Caco-2 (cell line): ENCODE measurements at regions not wholly inside any gene's neighbourhood (a gene's known extent, or its start where the extent isn't known, plus 50 kb on each side); places are given as distances from the start of the nearest gene placed in this dataset.

Source experiments
- BruUV-seq: library from RNA; stranded (reverse); fragments of 400-500 nt; replicated peaks from 2 replicates; lab custom pipeline; 2021; lab: Mats Ljungman, UMichigan
- CTCF ChIA-PET: fragments of 300-600 bp; sonication (Branson Sonifier 250); formaldehyde crosslinking; loops from one replicate; lab custom pipeline; 2022; ENCODE audit warnings: antibody characterized with exemption; lab: Charles Lee
- POLR2A ChIA-PET: fragments of 300-600 bp; sonication (Branson Sonifier 250); formaldehyde crosslinking; loops from one replicate; lab custom pipeline; 2022; ENCODE audit warnings: antibody characterized with exemption; lab: Charles Lee
- DNase-seq, 2 experiments: peaks; one replicate each; pipeline versions ENCODE4 v3.0.0 to v3.0.0-alpha.2; 2020 to 2022
- H3K27me3 ChIP-seq: replicated peaks from 2 replicates; pipeline ENCODE4 v1.6.0; 2011; ENCODE audit warnings: low read length; ENCODE audit not compliant: control insufficient read depth, insufficient read depth
- H3K36me3 ChIP-seq: 2 replicates; pipeline ENCODE4 v1.5.1; 2011; ENCODE audit warnings: low read length; ENCODE audit not compliant: control insufficient read depth, insufficient read depth
- H3K4me1 ChIP-seq: fragments of 250-450 bp; sonication (Bioruptor Pico); 2 replicates; pipeline ENCODE4 v1.5.1; 2020; ENCODE audit warnings: mild to moderate bottlenecking
- H3K4me3 ChIP-seq: 2 replicates; pipeline ENCODE4 v1.5.1; 2011; ENCODE audit warnings: low read depth, mild to moderate bottlenecking, control low read depth, low read length
- H3K9me3 ChIP-seq: fragments of 250-450 bp; sonication (Bioruptor Pico); 2 replicates; pipeline ENCODE4 v1.5.1; 2020; ENCODE audit warnings: mild to moderate bottlenecking, moderate library complexity
- H3K27ac Mint-ChIP-seq: one replicate; pipeline ENCODE4 v1.8.0; 2022; ENCODE audit warnings: mixed read lengths; ENCODE audit not compliant: unreplicated experiment
- H3K27me3 Mint-ChIP-seq: one replicate; pipeline ENCODE4 v1.8.0; 2022; ENCODE audit warnings: mixed read lengths; ENCODE audit not compliant: insufficient read depth, unreplicated experiment
- H3K36me3 Mint-ChIP-seq: one replicate; pipeline ENCODE4 v1.8.0; 2022; ENCODE audit warnings: mild to moderate bottlenecking, mixed read lengths; ENCODE audit not compliant: insufficient read depth, unreplicated experiment
- H3K4me1 Mint-ChIP-seq: one replicate; pipeline ENCODE4 v1.8.0; 2022; ENCODE audit warnings: low read depth, mixed read lengths; ENCODE audit not compliant: unreplicated experiment
- H3K4me3 Mint-ChIP-seq: one replicate; pipeline ENCODE4 v1.8.0; 2022; ENCODE audit warnings: mild to moderate bottlenecking, moderate library complexity, mixed read lengths; ENCODE audit not compliant: unreplicated experiment
- H3K9me3 Mint-ChIP-seq: one replicate; pipeline ENCODE4 v1.8.0; 2022; ENCODE audit warnings: mixed read lengths; ENCODE audit not compliant: unreplicated experiment
- intact Hi-C: fragments of 100-400 bp; cut with micrococcal nuclease; formaldehyde crosslinking; loops from one replicate; pipeline ENCODE4 v1.10.0; 2022; ENCODE audit not compliant: unreplicated experiment
- TF ChIP-seq, protein P1 (sequence below), 2 experiments: fragments of 200-600 bp in 1 of 2; IDR thresholded peaks; 1 replicate in 1 of 2; 2 replicates in 1 of 2; pipeline versions ENCODE4 v1.5.1 to v1.8.0; 2011 to 2022; ENCODE audit warnings: antibody characterized with exemption in 1 of 2, control low read depth in 1 of 2, inconsistent platforms in 1 of 2, low read depth in 1 of 2, low read length in 1 of 2, mild to moderate bottlenecking in 1 of 2, moderate library complexity in 1 of 2; ENCODE audit not compliant: insufficient read depth in 1 of 2, severe bottlenecking in 1 of 2, unreplicated experiment in 1 of 2

DNA sequence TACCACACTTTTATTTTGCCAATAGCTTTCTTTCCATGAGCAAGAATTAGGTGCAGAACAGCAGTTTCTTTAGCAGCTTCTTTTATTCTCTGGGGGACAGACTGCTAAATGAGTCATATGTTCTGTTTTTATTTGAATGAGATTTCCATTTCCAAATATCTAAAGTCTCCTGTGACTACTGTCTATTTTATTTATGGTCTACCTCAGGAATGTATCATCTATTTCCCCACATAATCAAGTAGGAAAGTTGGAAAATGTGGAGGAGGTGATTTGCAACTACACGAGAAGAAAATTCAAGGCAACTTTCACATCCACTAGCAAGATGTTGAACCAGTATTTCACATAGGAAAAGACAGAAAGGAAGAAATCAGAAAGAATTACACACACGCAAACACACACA is 139.9 kb upstream of the MEX3C start:
- Histone ChIP-seq H3K9me3 (no peaks in the 10 kb centered on the region), H3K4me3 (no peak overlapping the region), H3K36me3 (no peaks in the 10 kb centered on the region), H3K4me1 (peaks cover 2% of the 10 kb centered on the region; the same call in 1 of the 2 replicates), H3K27me3 (no peaks in the 10 kb centered on the region)
- intact Hi-C loops, result no loop called here
- Mint-ChIP-seq H3K4me3 (no peak overlapping the region), H3K4me1 (no peaks in the 10 kb centered on the region), H3K27me3 (no peaks in the 10 kb centered on the region), H3K36me3 (no peaks in the 10 kb centered on the region), H3K9me3 (peaks cover 8% of the 10 kb centered on the region), H3K27ac (no peak overlapping the region)
- no peak for DNase-seq
- TF ChIP-seq, protein P1, sequence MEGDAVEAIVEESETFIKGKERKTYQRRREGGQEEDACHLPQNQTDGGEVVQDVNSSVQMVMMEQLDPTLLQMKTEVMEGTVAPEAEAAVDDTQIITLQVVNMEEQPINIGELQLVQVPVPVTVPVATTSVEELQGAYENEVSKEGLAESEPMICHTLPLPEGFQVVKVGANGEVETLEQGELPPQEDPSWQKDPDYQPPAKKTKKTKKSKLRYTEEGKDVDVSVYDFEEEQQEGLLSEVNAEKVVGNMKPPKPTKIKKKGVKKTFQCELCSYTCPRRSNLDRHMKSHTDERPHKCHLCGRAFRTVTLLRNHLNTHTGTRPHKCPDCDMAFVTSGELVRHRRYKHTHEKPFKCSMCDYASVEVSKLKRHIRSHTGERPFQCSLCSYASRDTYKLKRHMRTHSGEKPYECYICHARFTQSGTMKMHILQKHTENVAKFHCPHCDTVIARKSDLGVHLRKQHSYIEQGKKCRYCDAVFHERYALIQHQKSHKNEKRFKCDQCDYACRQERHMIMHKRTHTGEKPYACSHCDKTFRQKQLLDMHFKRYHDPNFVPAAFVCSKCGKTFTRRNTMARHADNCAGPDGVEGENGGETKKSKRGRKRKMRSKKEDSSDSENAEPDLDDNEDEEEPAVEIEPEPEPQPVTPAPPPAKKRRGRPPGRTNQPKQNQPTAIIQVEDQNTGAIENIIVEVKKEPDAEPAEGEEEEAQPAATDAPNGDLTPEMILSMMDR (IDR thresholded peaks at IDR 0.05; ENCODE audit: insufficient read depth in 1 of 2, low read depth in 1 of 2, low read length in 1 of 2, severe bottlenecking in 1 of 2, unreplicated experiment in 1 of 2), result no peak
- no TSS peak for BruUV-seq
- CTCF ChIA-PET, result no interaction called here
- POLR2A ChIA-PET, result no interaction called here

DNA sequence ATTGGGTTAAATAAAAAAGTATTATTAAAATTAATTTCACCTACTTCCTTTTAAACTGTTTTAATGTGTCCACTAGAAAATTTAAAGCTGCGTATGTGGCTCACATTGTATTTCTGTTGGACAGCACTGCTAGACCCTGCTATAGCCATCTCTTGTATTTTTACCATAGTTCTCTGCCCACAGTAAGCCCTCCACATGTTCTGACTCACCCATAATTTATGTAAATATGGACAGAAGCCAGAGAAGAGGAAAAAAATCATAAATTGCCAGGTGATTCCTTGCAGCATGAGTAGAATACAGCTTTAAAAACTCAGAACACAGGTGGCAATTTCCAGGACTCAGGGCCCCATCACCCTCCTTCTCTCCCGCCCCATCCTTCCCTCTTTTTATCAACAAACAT is 142.4 kb upstream of the MEX3C start:
- Mint-ChIP-seq H3K9me3 (peaks cover 8% of the 10 kb centered on the region), H3K36me3 (no peaks in the 10 kb centered on the region), H3K27ac (no peak overlapping the region), H3K4me1 (no peaks in the 10 kb centered on the region), H3K27me3 (no peaks in the 10 kb centered on the region), H3K4me3 (no peak overlapping the region)
- no peak overlapping the region for H3K4me3 ChIP-seq
- H3K4me1 ChIP-seq, result peaks cover 6% of the 10 kb centered on the region
- ChIA-PET CTCF (no interaction called here), POLR2A (no interaction called here)
- no peaks in the 10 kb centered on the region for H3K36me3 ChIP-seq
- BruUV-seq, result no TSS peak
- intact Hi-C loops, result no loop called here
- DNase-seq, result no peak
- no peaks in the 10 kb centered on the region for H3K27me3 ChIP-seq
- TF ChIP-seq, protein P1 (IDR thresholded peaks at IDR 0.05; ENCODE audit: insufficient read depth in 1 of 2, low read depth in 1 of 2, low read length in 1 of 2, severe bottlenecking in 1 of 2, unreplicated experiment in 1 of 2), result no peak
- no peaks in the 10 kb centered on the region for H3K9me3 ChIP-seq

DNA sequence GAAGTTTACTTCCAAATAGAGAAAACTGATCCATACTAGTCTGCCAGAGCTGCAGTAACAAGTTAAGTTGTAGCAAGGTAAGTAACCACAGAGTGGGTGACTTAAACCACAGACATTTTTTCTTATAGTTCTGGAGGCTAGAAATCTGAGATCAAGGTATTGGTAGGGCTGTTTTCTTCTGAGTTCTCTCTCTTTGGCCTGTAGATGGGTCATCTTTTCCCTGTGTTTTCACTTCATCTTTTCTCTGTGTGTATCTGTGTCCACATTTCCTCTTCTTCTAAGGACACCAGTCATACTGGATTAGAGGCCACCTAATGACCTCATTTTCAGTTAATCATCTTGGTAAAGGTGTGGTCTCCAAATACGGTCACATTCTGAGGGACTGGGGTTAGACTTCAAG is 142.9 kb upstream of the MEX3C start:
- intact Hi-C loops, result no loop called here

More for the DNA sequence above, 142.9 kb upstream of the MEX3C start:
- no TSS peak for BruUV-seq
- TF ChIP-seq, protein P1 (IDR thresholded peaks at IDR 0.05; ENCODE audit: insufficient read depth in 1 of 2, low read depth in 1 of 2, low read length in 1 of 2, severe bottlenecking in 1 of 2, unreplicated experiment in 1 of 2), result no peak
- Mint-ChIP-seq H3K4me3 (no peak overlapping the region), H3K9me3 (peaks cover 8% of the 10 kb centered on the region), H3K36me3 (no peaks in the 10 kb centered on the region), H3K4me1 (no peaks in the 10 kb centered on the region), H3K27ac (no peak overlapping the region), H3K27me3 (no peaks in the 10 kb centered on the region)
- POLR2A ChIA-PET, result no interaction called here
- H3K9me3 ChIP-seq, result no peaks in the 10 kb centered on the region
- H3K27me3 ChIP-seq, result no peaks in the 10 kb centered on the region
- H3K36me3 ChIP-seq, result no peaks in the 10 kb centered on the region
- no peak for DNase-seq
- CTCF ChIA-PET, result no interaction called here
- no peak overlapping the region for H3K4me3 ChIP-seq
- H3K4me1 ChIP-seq, result peaks cover 6% of the 10 kb centered on the region
